HCT116 (cell line): ENCODE measurements at regions not wholly inside any gene's neighbourhood (a gene's known extent, or its start where the extent isn't known, plus 50 kb on each side); places are given as distances from the start of the nearest gene placed in this dataset.

Experiments used
- ATAC-seq: fragments of 200-7000 bp; cut with Tn5 transposase; 2 replicates; pipeline ENCODE4 v1.9.1; 2020; ENCODE audit warnings: mild to moderate bottlenecking, moderate library complexity
- BruUV-seq: library from RNA; stranded (reverse); fragments of 400-500 nt; replicated peaks from 2 replicates; lab custom pipeline; 2021; lab: Mats Ljungman, UMichigan
- CTCF ChIA-PET: fragments of 300-600 bp; sonication (Branson Sonifier 250); formaldehyde crosslinking; loops from one replicate; lab custom pipeline; 2021; ENCODE audit warnings: antibody characterized with exemption; lab: Charles Lee
- POLR2A ChIA-PET: fragments of 300-600, 350-600 bp; sonication (Branson Sonifier 250); formaldehyde crosslinking; loops from one replicate; lab custom pipeline; 2021; ENCODE audit warnings: antibody characterized with exemption; lab: Charles Lee
- RAD21 ChIA-PET, 2 experiments: fragments of 300-600 bp; sonication (Branson Sonifier 250); formaldehyde crosslinking; loops; one replicate each; lab custom pipeline; 2023; ENCODE audit warnings: low total read pairs in 2 of 2; ENCODE audit not compliant: uncharacterized antibody in 2 of 2, unreplicated experiment in 2 of 2, low non-redundant PET in 1 of 2; lab: Charles Lee
- DNase-seq: peaks from one replicate; pipeline ENCODE4 v3.0.0-alpha.2; 2010; ENCODE audit warnings: low read depth, low spot score
- H2AFZ ChIP-seq: fragments of 200-600 bp; shearing (Covaris generic), sonication (generic); 2 replicates; pipeline ENCODE4 v1.6.1; 2017; ENCODE audit warnings: low read depth, mixed run types, mixed read lengths, antibody characterized with exemption, low read length; ENCODE audit not compliant: poor library complexity, severe bottlenecking
- H3K27ac ChIP-seq: 2 replicates; pipeline ENCODE4 v1.5.1; 2012; ENCODE audit warnings: low read depth, low read length
- H3K27me3 ChIP-seq: fragments of 200-600 bp; sonication (generic); 2 replicates; pipeline ENCODE4 v1.6.1; 2016; ENCODE audit warnings: mixed run types, low read length, mixed read lengths; ENCODE audit not compliant: insufficient read depth
- H3K36me3 ChIP-seq, 2 experiments: fragments of 200-500 bp in 1 of 2; fragments of 200-600 bp in 1 of 2; sonication (Bioruptor generic) in 1 of 2; sonication (generic) in 1 of 2; 2 replicates each; pipeline versions ENCODE4 v1.5.1 to v1.6.1; 2014 to 2016; ENCODE audit warnings: low read length in 2 of 2, inconsistent platforms in 1 of 2, mixed read lengths in 1 of 2, mixed run types in 1 of 2; ENCODE audit not compliant: insufficient read depth in 2 of 2, control insufficient read depth in 1 of 2
- H3K4me1 ChIP-seq, 2 experiments: fragments of 200-600 bp in 1 of 2; sonication (generic) in 1 of 2; 2 replicates each; pipeline versions ENCODE4 v1.5.1 to v1.6.1; 2012 to 2017; ENCODE audit warnings: low read length in 2 of 2, inconsistent platforms in 1 of 2, mild to moderate bottlenecking in 1 of 2, mixed read lengths in 1 of 2, mixed run types in 1 of 2, moderate library complexity in 1 of 2; ENCODE audit not compliant: insufficient read depth in 2 of 2, control insufficient read depth in 1 of 2
- H3K4me2 ChIP-seq: fragments of 200-600 bp; sonication (generic); 2 replicates; pipeline ENCODE4 v1.6.1; 2017; ENCODE audit warnings: mixed run types, low read length, mixed read lengths
- H3K4me3 ChIP-seq, 2 experiments: fragments of 200-600 bp in 1 of 2; sonication (generic) in 1 of 2; replicated peaks in 1 of 2; 2 replicates each; pipeline ENCODE4 v1.5.1; 2011 to 2016; ENCODE audit warnings: low read length in 2 of 2, control low read depth in 1 of 2, low read depth in 1 of 2, mild to moderate bottlenecking in 1 of 2, mixed read lengths in 1 of 2, mixed run types in 1 of 2
- H3K79me2 ChIP-seq: fragments of 200-600 bp; sonication (generic); 2 replicates; pipeline ENCODE4 v1.6.1; 2017; ENCODE audit warnings: mild to moderate bottlenecking, mixed run types, low read length, moderate library complexity, mixed read lengths; ENCODE audit not compliant: insufficient read depth
- H3K9ac ChIP-seq: fragments of 200-600 bp; sonication (generic); 2 replicates; pipeline ENCODE4 v1.6.1; 2016; ENCODE audit warnings: low read length, mixed read lengths
- H3K9me2 ChIP-seq: fragments of 200-600 bp; sonication (generic), shearing (Covaris generic); 2 replicates; pipeline ENCODE4 v1.6.1; 2017; ENCODE audit warnings: mixed run types, mild to moderate bottlenecking, moderate library complexity; ENCODE audit not compliant: insufficient read depth
- H3K9me3 ChIP-seq, 2 experiments: fragments of 200-500 bp in 1 of 2; fragments of 200-600 bp in 1 of 2; sonication (Bioruptor generic) in 1 of 2; sonication (generic) in 1 of 2; 2 replicates each; pipeline ENCODE4 v1.6.1; 2014 to 2017; ENCODE audit warnings: low read length in 2 of 2, mixed read lengths in 2 of 2, inconsistent platforms in 1 of 2, low read depth in 1 of 2, mild to moderate bottlenecking in 1 of 2, mixed run types in 1 of 2, moderate library complexity in 1 of 2; ENCODE audit not compliant: control insufficient read depth in 1 of 2, insufficient read depth in 1 of 2
- H4K20me1 ChIP-seq: fragments of 200-600 bp; sonication (generic), shearing (Covaris generic); 2 replicates; pipeline ENCODE4 v1.6.1; 2017; ENCODE audit warnings: mixed run types, mild to moderate bottlenecking, moderate library complexity; ENCODE audit not compliant: insufficient read depth
- CEBPB ChIP-seq: IDR thresholded peaks from 2 replicates; pipeline ENCODE4 v1.6.1; 2012; ENCODE audit warnings: low read depth
- ELF1 ChIP-seq: IDR thresholded peaks from 2 replicates; pipeline ENCODE4 v1.6.1; 2012; ENCODE audit warnings: low read depth, borderline replicate concordance
- EZH2phosphoT487 ChIP-seq: fragments of 200-600 bp; IDR thresholded peaks from 2 replicates; pipeline ENCODE4 v1.6.1; 2018; ENCODE audit warnings: antibody characterized with exemption, borderline replicate concordance
- POLR2AphosphoS5 ChIP-seq: IDR thresholded peaks from 2 replicates; pipeline ENCODE4 v1.6.1; 2011; ENCODE audit warnings: mild to moderate bottlenecking, low read depth, low read length, moderate library complexity
- SIN3A ChIP-seq: IDR thresholded peaks from 2 replicates; pipeline ENCODE4 v1.6.1; 2012; ENCODE audit warnings: low read depth
- SP1 ChIP-seq: IDR thresholded peaks from 2 replicates; pipeline ENCODE4 v1.6.1; 2012; ENCODE audit warnings: low read depth
- SRF ChIP-seq: IDR thresholded peaks from 2 replicates; pipeline ENCODE4 v1.6.1; 2012; ENCODE audit warnings: low read depth
- ZNF274 ChIP-seq: fragments of 200-500 bp; sonication (Bioruptor generic); IDR thresholded peaks from 2 replicates; pipeline ENCODE4 v1.6.1; 2014; ENCODE audit warnings: mild to moderate bottlenecking, low read depth, low read length, inconsistent platforms
- intact Hi-C: fragments of 100-400 bp; cut with micrococcal nuclease; formaldehyde crosslinking; loops from 2 replicates; pipeline ENCODE4 v1.10.0; 2022
- TF ChIP-seq, protein P1 (sequence below): IDR thresholded peaks from 2 replicates; pipeline ENCODE4 v1.6.1; 2011; ENCODE audit warnings: mild to moderate bottlenecking, low read length, moderate library complexity; ENCODE audit not compliant: insufficient replicate concordance; ENCODE audit errors: extremely low read depth
- TF ChIP-seq, protein P2 (sequence below): IDR thresholded peaks from 2 replicates; pipeline ENCODE4 v1.6.1; 2012

- H3K9me3 ChIP-seq: no peaks in the 10 kb centered on the region
- no TSS peak for BruUV-seq
- H3K36me3 ChIP-seq: no peaks in the 10 kb centered on the region
- no peaks in the 10 kb centered on the region for H3K9me2 ChIP-seq
- no peak for ATAC-seq
- no peak for DNase-seq
- ChIA-PET RAD21 (no interaction called here), CTCF (no interaction called here), POLR2A (no interaction called here)
- TF ChIP-seq ZNF274 (no peak), SIN3A (no peak), SRF (no peak), ELF1 (no peak), SP1 (no peak), CEBPB (no peak), POLR2AphosphoS5 (no peak), EZH2phosphoT487 (no peak)
- TF ChIP-seq, protein P1, sequence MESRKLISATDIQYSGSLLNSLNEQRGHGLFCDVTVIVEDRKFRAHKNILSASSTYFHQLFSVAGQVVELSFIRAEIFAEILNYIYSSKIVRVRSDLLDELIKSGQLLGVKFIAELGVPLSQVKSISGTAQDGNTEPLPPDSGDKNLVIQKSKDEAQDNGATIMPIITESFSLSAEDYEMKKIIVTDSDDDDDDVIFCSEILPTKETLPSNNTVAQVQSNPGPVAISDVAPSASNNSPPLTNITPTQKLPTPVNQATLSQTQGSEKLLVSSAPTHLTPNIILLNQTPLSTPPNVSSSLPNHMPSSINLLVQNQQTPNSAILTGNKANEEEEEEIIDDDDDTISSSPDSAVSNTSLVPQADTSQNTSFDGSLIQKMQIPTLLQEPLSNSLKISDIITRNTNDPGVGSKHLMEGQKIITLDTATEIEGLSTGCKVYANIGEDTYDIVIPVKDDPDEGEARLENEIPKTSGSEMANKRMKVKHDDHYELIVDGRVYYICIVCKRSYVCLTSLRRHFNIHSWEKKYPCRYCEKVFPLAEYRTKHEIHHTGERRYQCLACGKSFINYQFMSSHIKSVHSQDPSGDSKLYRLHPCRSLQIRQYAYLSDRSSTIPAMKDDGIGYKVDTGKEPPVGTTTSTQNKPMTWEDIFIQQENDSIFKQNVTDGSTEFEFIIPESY: no peak
- TF ChIP-seq, protein P2, sequence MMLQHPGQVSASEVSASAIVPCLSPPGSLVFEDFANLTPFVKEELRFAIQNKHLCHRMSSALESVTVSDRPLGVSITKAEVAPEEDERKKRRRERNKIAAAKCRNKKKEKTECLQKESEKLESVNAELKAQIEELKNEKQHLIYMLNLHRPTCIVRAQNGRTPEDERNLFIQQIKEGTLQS: no peak
- no peak overlapping the region for H3K4me3 ChIP-seq
- intact Hi-C loops: no loop called here
- no peaks in the 10 kb centered on the region for H4K20me1 ChIP-seq
- H3K4me1 ChIP-seq: no peaks in the 10 kb centered on the region
- H3K79me2 ChIP-seq: no peaks in the 10 kb centered on the region
- H3K9ac ChIP-seq: no peak overlapping the region
- H3K27ac ChIP-seq: no peak overlapping the region
- no peak overlapping the region for H2AFZ ChIP-seq
- no peak overlapping the region for H3K4me2 ChIP-seq
- no peaks in the 10 kb centered on the region for H3K27me3 ChIP-seq
Observed at GRCh38 chrX:121894756-121895155, 847.3 kb downstream of the GLUD2 start.
